Loucy (cell line): ENCODE measurements at regions not wholly inside any gene's neighbourhood (a gene's known extent, or its start where the extent isn't known, plus 50 kb on each side); places are given as distances from the start of the nearest gene placed in this dataset.

Experiments used
- CTCF ChIP-seq: fragments of 200-600 bp; sonication (generic); conservative IDR thresholded peaks from 2 replicates; pipeline ENCODE4 v1.5.1; 2014; ENCODE audit warnings: mild to moderate bottlenecking, antibody characterized with exemption, low read length
- EZH2phosphoT487 ChIP-seq: fragments of 200-600 bp; IDR thresholded peaks from 2 replicates; pipeline ENCODE4 v1.6.1; 2018; ENCODE audit warnings: antibody characterized with exemption, mild to moderate bottlenecking, moderate library complexity, borderline replicate concordance

- TF ChIP-seq CTCF: no peak
- no peak for TF ChIP-seq EZH2phosphoT487
Observed at GRCh38 chr1:5594056-5594956, 397.9 kb downstream of the NPHP4 start.
